CD14-positive monocyte (primary cell): ENCODE measurements at regions not wholly inside any gene's neighbourhood (a gene's known extent, or its start where the extent isn't known, plus 50 kb on each side); places are given as distances from the start of the nearest gene placed in this dataset.

Experiments
- DNase-seq, 3 donors: peaks; one replicate each; pipeline ENCODE4 v3.0.0-alpha.2; 2011 to 2022
- H2AFZ ChIP-seq: 2 replicates; pipeline ENCODE4 v1.6.0; 2012; ENCODE audit warnings: mild to moderate bottlenecking, low read depth, low read length, inconsistent platforms; ENCODE audit not compliant: insufficient read depth, poor library complexity, severe bottlenecking
- H3K27ac ChIP-seq, 2 donors: 1 replicate in 1 of 2; 2 replicates in 1 of 2; pipeline ENCODE4 v1.5.1; 2012 to 2013; ENCODE audit warnings: low read length in 2 of 2, control low read depth in 1 of 2, inconsistent platforms in 1 of 2, low read depth in 1 of 2, mild to moderate bottlenecking in 1 of 2
- H3K27me3 ChIP-seq, 2 donors: one replicate each; pipeline versions ENCODE4 v1.6.0 to v1.6.1; 2011 to 2013; ENCODE audit warnings: low read length in 2 of 2; ENCODE audit not compliant: control insufficient read depth in 2 of 2, insufficient read depth in 2 of 2
- H3K36me3 ChIP-seq, 2 donors: replicated peaks in 1 of 2; 1 replicate in 1 of 2; 2 replicates in 1 of 2; pipeline versions ENCODE4 v1.5.1 to v1.6.1; 2012 to 2013; ENCODE audit warnings: low read length in 2 of 2, control low read depth in 1 of 2, inconsistent platforms in 1 of 2, mild to moderate bottlenecking in 1 of 2; ENCODE audit not compliant: insufficient read depth in 2 of 2, control insufficient read depth in 1 of 2
- H3K4me1 ChIP-seq, 2 donors: 1 replicate in 1 of 2; 2 replicates in 1 of 2; pipeline versions ENCODE4 v1.5.1 to v1.6.1; 2012 to 2013; ENCODE audit warnings: low read length in 2 of 2, control low read depth in 1 of 2, inconsistent platforms in 1 of 2, mild to moderate bottlenecking in 1 of 2, moderate library complexity in 1 of 2; ENCODE audit not compliant: insufficient read depth in 2 of 2, control insufficient read depth in 1 of 2
- H3K4me2 ChIP-seq: replicated peaks from 2 replicates; pipeline ENCODE3; 2012; ENCODE audit warnings: low read length, moderate library complexity, mild to moderate bottlenecking; ENCODE audit not compliant: poor library complexity, severe bottlenecking; ENCODE audit errors: extremely low read depth
- H3K4me3 ChIP-seq, 3 experiments: fragments of 200-600 bp in 1 of 3; sonication (generic) in 1 of 3; replicated peaks in 1 of 3; 1 replicate in 2 of 3; 2 replicates in 1 of 3; pipeline ENCODE4 v1.5.1; 2011 to 2013; ENCODE audit warnings: low read length in 3 of 3, mild to moderate bottlenecking in 3 of 3, control low read depth in 2 of 3, low read depth in 2 of 3, inconsistent platforms in 1 of 3, moderate library complexity in 1 of 3
- H3K79me2 ChIP-seq: 2 replicates; pipeline ENCODE4 v1.6.0; 2012; ENCODE audit warnings: mild to moderate bottlenecking, control low read depth, inconsistent platforms, low read length, moderate library complexity; ENCODE audit not compliant: insufficient read depth
- H3K9ac ChIP-seq: 2 replicates; pipeline ENCODE4 v1.6.0; 2017; ENCODE audit warnings: low read length, mild to moderate bottlenecking; ENCODE audit not compliant: insufficient read depth, poor library complexity, severe bottlenecking
- H3K9me3 ChIP-seq, 2 donors: replicated peaks in 1 of 2; 1 replicate in 1 of 2; 2 replicates in 1 of 2; pipeline versions ENCODE4 v1.5.1 to v1.6.1; 2012 to 2013; ENCODE audit warnings: low read length in 2 of 2, control low read depth in 1 of 2; ENCODE audit not compliant: control insufficient read depth in 1 of 2, insufficient read depth in 1 of 2
- H4K20me1 ChIP-seq: 2 replicates; pipeline ENCODE4 v1.6.0; 2012; ENCODE audit warnings: mild to moderate bottlenecking, low read length, control low read depth, moderate library complexity; ENCODE audit not compliant: insufficient read depth
- H3K27ac Mint-ChIP-seq, 7 donors: one replicate each; pipeline ENCODE4 v1.8.0; 2020; ENCODE audit warnings: mild to moderate bottlenecking in 7 of 7, mixed read lengths in 7 of 7, moderate library complexity in 6 of 7, inconsistent platforms in 2 of 7
- H3K27me3 Mint-ChIP-seq, 3 donors: one replicate each; pipeline ENCODE4 v1.8.0; 2021 to 2022; ENCODE audit warnings: low read depth in 3 of 3, mild to moderate bottlenecking in 3 of 3, mixed read lengths in 3 of 3, moderate library complexity in 3 of 3, inconsistent platforms in 1 of 3
- H3K36me3 Mint-ChIP-seq, 2 donors: one replicate each; pipeline ENCODE4 v1.8.0; 2020; ENCODE audit warnings: mixed read lengths in 2 of 2, inconsistent platforms in 1 of 2, mild to moderate bottlenecking in 1 of 2
- H3K4me1 Mint-ChIP-seq: one replicate; pipeline ENCODE4 v1.8.0; 2020; ENCODE audit warnings: mild to moderate bottlenecking, mixed read lengths
- H3K4me3 Mint-ChIP-seq, 2 donors: one replicate each; pipeline ENCODE4 v1.8.0; 2020; ENCODE audit warnings: mild to moderate bottlenecking in 2 of 2, mixed read lengths in 2 of 2, moderate library complexity in 1 of 2
- H3K9me3 Mint-ChIP-seq, 7 donors: one replicate each; pipeline ENCODE4 v1.8.0; 2020 to 2022; ENCODE audit warnings: mixed read lengths in 7 of 7, mild to moderate bottlenecking in 6 of 7, moderate library complexity in 6 of 7, inconsistent platforms in 2 of 7
- CTCF ChIP-seq: fragments of 200-600 bp; IDR thresholded peaks from one replicate; pipeline ENCODE4 v1.8.0; 2022; ENCODE audit warnings: antibody characterized with exemption, mild to moderate bottlenecking
- WGBS: methylation state at CpG from one replicate; pipeline ENCODE4 v1.1.5; 2013; ENCODE audit warnings: missing lambda C conversion rate; ENCODE audit not compliant: insufficient coverage; 5-methylcytosine and 5-hydroxymethylcytosine counted together
- intact Hi-C, 2 donors: fragments of 100-400 bp; cut with micrococcal nuclease; formaldehyde crosslinking; loops; one replicate each; pipeline versions ENCODE4 v1.15.0 to v1.15.1; 2023

GRCh38 chr16:62392698-62393097, 356.5 kb upstream of the CDH8 start:
- no peaks in the 10 kb centered on the region for H4K20me1 ChIP-seq
- no peak overlapping the region for H3K4me3 ChIP-seq
- no peak overlapping the region for H3K27ac Mint-ChIP-seq
- no peaks in the 10 kb centered on the region for H3K79me2 ChIP-seq
- H3K36me3 Mint-ChIP-seq = no peaks in the 10 kb centered on the region
- no peaks in the 10 kb centered on the region for H3K4me1 Mint-ChIP-seq
- H3K27me3 ChIP-seq = no peaks in the 10 kb centered on the region
- no peaks in the 10 kb centered on the region for H3K4me1 ChIP-seq
- peaks cover 0 to 3% (median 2%) of the 10 kb centered on the region in 7 donors for H3K9me3 Mint-ChIP-seq
- H3K36me3 ChIP-seq = no peaks in the 10 kb centered on the region
- intact Hi-C loops = no loop called here
- H3K9me3 ChIP-seq = no peaks in the 10 kb centered on the region
- DNase-seq = no peak
- WGBS = 80% methylated on average over 5 of the region's 6 CpGs
- no peak overlapping the region for H2AFZ ChIP-seq
- no peak overlapping the region for H3K9ac ChIP-seq
- no peak overlapping the region for H3K4me2 ChIP-seq
- H3K27me3 Mint-ChIP-seq = peaks cover 0 to 2% (median 0%) of the 10 kb centered on the region in 3 donors
- no peak overlapping the region for H3K4me3 Mint-ChIP-seq
- no peak overlapping the region for H3K27ac ChIP-seq
- TF ChIP-seq CTCF = no peak

GRCh38 chr16:62391940-62392339, 355.7 kb upstream of the CDH8 start:
- DNase-seq = no peak
- WGBS = 79% methylated on average over 3 of the region's 8 CpGs
- Histone ChIP-seq H3K9ac (no peak overlapping the region), H3K4me3 (no peak overlapping the region), H3K36me3 (no peaks in the 10 kb centered on the region), H4K20me1 (no peaks in the 10 kb centered on the region), H3K4me1 (no peaks in the 10 kb centered on the region), H3K27ac (no peak overlapping the region), H3K9me3 (no peaks in the 10 kb centered on the region), H3K27me3 (no peaks in the 10 kb centered on the region), H3K79me2 (no peaks in the 10 kb centered on the region), H3K4me2 (no peak overlapping the region), H2AFZ (no peak overlapping the region)
- intact Hi-C loops = no loop called here
- Mint-ChIP-seq H3K9me3 (peaks cover 0 to 4% (median 2%) of the 10 kb centered on the region in 7 donors), H3K27ac (no peak overlapping the region), H3K4me3 (no peak overlapping the region), H3K27me3 (peaks cover 0 to 2% (median 0%) of the 10 kb centered on the region in 3 donors), H3K36me3 (no peaks in the 10 kb centered on the region), H3K4me1 (no peaks in the 10 kb centered on the region)
- TF ChIP-seq CTCF = no peak
